ENCODE measurements at regions not wholly inside any gene's neighbourhood (a gene's known extent, or its start where the extent isn't known, plus 50 kb on each side); places are given as distances from the start of the nearest gene placed in this dataset.

DNA sequence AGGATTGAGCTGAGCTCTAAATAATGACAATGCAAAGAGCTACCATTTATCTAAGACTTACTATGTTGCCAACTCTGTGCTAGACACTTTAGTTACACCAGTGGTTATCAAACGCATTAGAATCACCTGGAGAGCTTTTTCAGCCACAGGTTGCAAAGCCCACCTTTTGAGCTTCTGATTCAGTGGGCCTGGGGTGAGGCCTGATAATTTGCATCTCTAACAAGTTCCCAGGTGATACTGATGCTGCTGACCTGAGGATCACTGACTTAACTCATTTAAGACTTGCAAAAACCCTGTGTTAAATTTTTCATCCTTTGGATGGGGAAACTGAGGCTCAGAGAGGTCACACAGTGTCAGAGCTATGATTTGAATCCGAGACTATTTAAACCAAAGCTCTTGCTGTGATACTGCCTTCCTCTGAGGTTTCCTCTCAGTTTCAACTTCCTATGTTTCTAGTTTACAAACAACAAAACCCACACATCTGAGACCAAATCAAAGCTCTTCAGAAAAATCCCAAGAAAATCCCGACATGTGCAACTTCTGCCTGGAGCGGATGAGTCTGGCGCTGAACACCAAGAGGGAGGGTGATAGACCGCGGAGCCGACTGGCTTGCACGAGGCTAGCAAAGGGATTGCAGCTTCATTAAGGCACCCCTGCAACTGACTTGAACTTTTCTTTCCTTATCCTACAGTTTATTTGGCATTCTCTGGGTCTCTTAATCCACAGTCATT lies 124.9 kb downstream of the CYP26A1 start:
- peak overlapping the region; percentile 7 to 57 (median 40) for H3K4me3 ChIP-seq (ENCODE audit: low read depth in 1 of 3, low read length in 3 of 3)
- H3K9me3 ChIP-seq (ENCODE audit: control insufficient read depth in 4 of 4, low read length in 3 of 4): no peaks in the 10 kb centered on the region
- peak overlapping the region; percentile 33 to 88 for H3K9ac ChIP-seq (ENCODE audit: low read depth in 1 of 2, low read length in 2 of 2)
- H3K36me3 ChIP-seq (ENCODE audit: control insufficient read depth in 4 of 4, insufficient read depth in 3 of 4, low read depth in 1 of 4, low read length in 3 of 4): no peaks in the 10 kb centered on the region
- H3K27me3 ChIP-seq (ENCODE audit: control insufficient read depth in 4 of 4, insufficient read depth in 4 of 4, low read length in 3 of 4): no peaks in the 10 kb centered on the region
- peaks cover 0 to 16% (median 5%) of the 10 kb centered on the region in 4 donors for H3K4me1 ChIP-seq (ENCODE audit: control insufficient read depth in 4 of 4, insufficient read depth in 4 of 4, low read length in 3 of 4)
- TF ChIP-seq SP1 (IDR thresholded peaks at IDR 0.05) (no peak), FOXA2 (IDR thresholded peaks at IDR 0.05) (no peak)
- WGBS: 22% methylated on average over 9 of the region's 9 CpGs
- no peak for DNase-seq (ENCODE audit: low spot score)
- H3K27ac ChIP-seq (ENCODE audit: low read depth in 1 of 2, low read length in 2 of 2): peak overlapping the region; percentile 81 to 89

- H3K27ac ChIP-seq (ENCODE audit: low read depth in 1 of 2, low read length in 2 of 2): peak overlapping the region; percentile 81 to 89
- TF ChIP-seq HNF4G (IDR thresholded peaks at IDR 0.05) (no peak), CTCF (IDR thresholded peaks at IDR 0.05; ENCODE audit: low read depth, low read length, missing input control) (no peak), SP1 (IDR thresholded peaks at IDR 0.05) (peak; percentile 86), ATF3 (IDR thresholded peaks at IDR 0.05) (peak; percentile 45), REST (IDR thresholded peaks at IDR 0.05) (no peak), RAD21 (IDR thresholded peaks at IDR 0.05) (peak; percentile 43 to 62), JUND (IDR thresholded peaks at IDR 0.05) (peak; percentile 39 to 72), FOXA1 (IDR thresholded peaks at IDR 0.05) (no peak), EGR1 (IDR thresholded peaks at IDR 0.05; ENCODE audit: low read depth in 2 of 2) (no peak), NR2F2 (IDR thresholded peaks at IDR 0.05) (peak; percentile 56), RXRA (IDR thresholded peaks at IDR 0.05) (peak; percentile 96), GABPA (IDR thresholded peaks at IDR 0.05 in 1 of 2, conservative IDR thresholded peaks at IDR 0.05 in 1 of 2) (peak in 1 of 2 donors; percentile 71), TAF1 (conservative IDR thresholded peaks at IDR 0.05) (peak; percentile 68), FOXA2 (IDR thresholded peaks at IDR 0.05) (no peak), YY1 (IDR thresholded peaks at IDR 0.05) (peak; percentile 40), HNF4A (conservative IDR thresholded peaks at IDR 0.05) (peak; percentile 64)
- TF ChIP-seq, protein P1, sequence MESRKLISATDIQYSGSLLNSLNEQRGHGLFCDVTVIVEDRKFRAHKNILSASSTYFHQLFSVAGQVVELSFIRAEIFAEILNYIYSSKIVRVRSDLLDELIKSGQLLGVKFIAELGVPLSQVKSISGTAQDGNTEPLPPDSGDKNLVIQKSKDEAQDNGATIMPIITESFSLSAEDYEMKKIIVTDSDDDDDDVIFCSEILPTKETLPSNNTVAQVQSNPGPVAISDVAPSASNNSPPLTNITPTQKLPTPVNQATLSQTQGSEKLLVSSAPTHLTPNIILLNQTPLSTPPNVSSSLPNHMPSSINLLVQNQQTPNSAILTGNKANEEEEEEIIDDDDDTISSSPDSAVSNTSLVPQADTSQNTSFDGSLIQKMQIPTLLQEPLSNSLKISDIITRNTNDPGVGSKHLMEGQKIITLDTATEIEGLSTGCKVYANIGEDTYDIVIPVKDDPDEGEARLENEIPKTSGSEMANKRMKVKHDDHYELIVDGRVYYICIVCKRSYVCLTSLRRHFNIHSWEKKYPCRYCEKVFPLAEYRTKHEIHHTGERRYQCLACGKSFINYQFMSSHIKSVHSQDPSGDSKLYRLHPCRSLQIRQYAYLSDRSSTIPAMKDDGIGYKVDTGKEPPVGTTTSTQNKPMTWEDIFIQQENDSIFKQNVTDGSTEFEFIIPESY (IDR thresholded peaks at IDR 0.05): peak; percentile 38
- TF ChIP-seq, protein P2, sequence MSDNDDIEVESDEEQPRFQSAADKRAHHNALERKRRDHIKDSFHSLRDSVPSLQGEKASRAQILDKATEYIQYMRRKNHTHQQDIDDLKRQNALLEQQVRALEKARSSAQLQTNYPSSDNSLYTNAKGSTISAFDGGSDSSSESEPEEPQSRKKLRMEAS (IDR thresholded peaks at IDR 0.05): peak; percentile 83
- DNase-seq (ENCODE audit: low spot score): peak; percentile 66
- H3K36me3 ChIP-seq (ENCODE audit: control insufficient read depth in 4 of 4, insufficient read depth in 3 of 4, low read depth in 1 of 4, low read length in 3 of 4): no peaks in the 10 kb centered on the region
- peak overlapping the region; percentile 33 to 88 for H3K9ac ChIP-seq (ENCODE audit: low read depth in 1 of 2, low read length in 2 of 2)
- H3K27me3 ChIP-seq (ENCODE audit: control insufficient read depth in 4 of 4, insufficient read depth in 4 of 4, low read length in 3 of 4): no peaks in the 10 kb centered on the region
- peak overlapping the region; percentile 7 to 57 (median 40) for H3K4me3 ChIP-seq (ENCODE audit: low read depth in 1 of 3, low read length in 3 of 3)
- WGBS: 10% methylated on average over 11 of the region's 11 CpGs
- H3K4me1 ChIP-seq (ENCODE audit: control insufficient read depth in 4 of 4, insufficient read depth in 4 of 4, low read length in 3 of 4): peaks cover 0 to 17% (median 5%) of the 10 kb centered on the region in 4 donors
- H3K9me3 ChIP-seq (ENCODE audit: control insufficient read depth in 4 of 4, low read length in 3 of 4): no peaks in the 10 kb centered on the region
These were observed 125.6 kb downstream of the CYP26A1 start for GRCh38 chr10:93199191-93199751.

All from liver (tissue), 8 donors.